ENCODE measurements at regions not wholly inside any gene's neighbourhood (a gene's known extent, or its start where the extent isn't known, plus 50 kb on each side); places are given as distances from the start of the nearest gene placed in this dataset.

- no peaks in the 10 kb centered on the region for H3K4me1 ChIP-seq
- TF ChIP-seq, protein P1, sequence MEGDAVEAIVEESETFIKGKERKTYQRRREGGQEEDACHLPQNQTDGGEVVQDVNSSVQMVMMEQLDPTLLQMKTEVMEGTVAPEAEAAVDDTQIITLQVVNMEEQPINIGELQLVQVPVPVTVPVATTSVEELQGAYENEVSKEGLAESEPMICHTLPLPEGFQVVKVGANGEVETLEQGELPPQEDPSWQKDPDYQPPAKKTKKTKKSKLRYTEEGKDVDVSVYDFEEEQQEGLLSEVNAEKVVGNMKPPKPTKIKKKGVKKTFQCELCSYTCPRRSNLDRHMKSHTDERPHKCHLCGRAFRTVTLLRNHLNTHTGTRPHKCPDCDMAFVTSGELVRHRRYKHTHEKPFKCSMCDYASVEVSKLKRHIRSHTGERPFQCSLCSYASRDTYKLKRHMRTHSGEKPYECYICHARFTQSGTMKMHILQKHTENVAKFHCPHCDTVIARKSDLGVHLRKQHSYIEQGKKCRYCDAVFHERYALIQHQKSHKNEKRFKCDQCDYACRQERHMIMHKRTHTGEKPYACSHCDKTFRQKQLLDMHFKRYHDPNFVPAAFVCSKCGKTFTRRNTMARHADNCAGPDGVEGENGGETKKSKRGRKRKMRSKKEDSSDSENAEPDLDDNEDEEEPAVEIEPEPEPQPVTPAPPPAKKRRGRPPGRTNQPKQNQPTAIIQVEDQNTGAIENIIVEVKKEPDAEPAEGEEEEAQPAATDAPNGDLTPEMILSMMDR (IDR thresholded peaks at IDR 0.05), result no peak
- no peak for DNase-seq (ENCODE audit: low spot score in 2 of 2)
- H3K9me3 ChIP-seq, result no peaks in the 10 kb centered on the region
- no peaks in the 10 kb centered on the region for H3K27me3 ChIP-seq
- H3K4me3 ChIP-seq, result no peak overlapping the region
- H3K36me3 ChIP-seq, result no peaks in the 10 kb centered on the region
- intact Hi-C loops (cut with DNase I), result no loop called here
- H3K27ac ChIP-seq, result no peak overlapping the region
Observed at GRCh38 chr5:179487145-179487544, 63.2 kb upstream of the RUFY1 start.

DNA sequence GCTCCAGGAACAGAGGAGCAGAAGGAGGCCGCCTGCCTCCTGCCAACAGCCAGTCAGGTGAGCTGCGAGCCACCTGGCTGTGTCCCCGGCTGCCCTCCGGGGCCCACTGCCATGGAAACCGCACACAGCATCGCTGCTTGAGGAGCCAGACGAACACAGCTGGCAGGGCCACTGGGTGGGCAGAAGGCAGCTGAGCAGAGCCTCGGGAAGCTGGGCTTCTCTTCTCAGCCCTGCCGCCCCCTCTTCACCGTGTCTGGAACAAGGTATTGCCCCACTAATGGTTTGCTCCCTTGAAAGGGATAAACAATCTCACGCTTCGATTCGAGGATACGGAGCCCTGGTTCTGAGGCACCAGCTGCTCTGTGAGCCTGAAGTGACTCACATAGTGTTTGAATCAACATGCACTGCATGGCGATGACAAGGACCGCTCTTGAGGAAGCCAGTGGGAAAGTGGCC, 63.7 kb upstream of the RUFY1 start:
- no peaks in the 10 kb centered on the region for H3K9me3 ChIP-seq
- intact Hi-C loops (cut with DNase I), result no loop called here
- H3K27me3 ChIP-seq, result no peaks in the 10 kb centered on the region
- DNase-seq (ENCODE audit: low spot score in 2 of 2), result no peak
- no peaks in the 10 kb centered on the region for H3K4me1 ChIP-seq
- no peak overlapping the region for H3K27ac ChIP-seq
- TF ChIP-seq, protein P1 (IDR thresholded peaks at IDR 0.05), result no peak
- H3K4me3 ChIP-seq, result no peak overlapping the region
- H3K36me3 ChIP-seq, result no peaks in the 10 kb centered on the region

- no peak for DNase-seq (ENCODE audit: low spot score in 2 of 2)
- Histone ChIP-seq H3K4me1 (no peaks in the 10 kb centered on the region), H3K27ac (no peak overlapping the region), H3K4me3 (no peak overlapping the region), H3K36me3 (no peaks in the 10 kb centered on the region), H3K27me3 (no peaks in the 10 kb centered on the region), H3K9me3 (no peaks in the 10 kb centered on the region)
- intact Hi-C loops (cut with DNase I), result no loop called here
- TF ChIP-seq, protein P1 (IDR thresholded peaks at IDR 0.05), result no peak
Observed at GRCh38 chr5:179485845-179486575, 64.3 kb upstream of the RUFY1 start.

DNA sequence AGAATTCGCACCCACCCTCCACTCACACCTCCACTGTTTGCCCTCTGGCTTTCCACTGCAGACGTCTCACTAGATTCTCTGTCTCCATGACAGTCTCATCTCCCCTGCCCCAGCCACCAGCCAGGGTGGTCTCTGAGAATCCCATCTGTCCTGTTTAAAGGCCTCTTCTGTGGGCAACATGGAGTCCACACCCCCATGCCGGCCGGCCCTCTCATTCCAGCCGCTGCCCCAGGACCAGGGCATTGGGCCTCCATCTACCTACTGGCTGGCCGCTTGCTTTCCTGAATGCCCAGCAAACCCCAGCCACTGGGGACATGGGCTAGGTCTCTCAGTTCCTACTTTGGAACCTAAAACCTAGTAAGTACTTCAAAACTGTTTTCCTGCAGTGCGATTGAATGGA, 65.6 kb upstream of the RUFY1 start:
- TF ChIP-seq, protein P1 (IDR thresholded peaks at IDR 0.05), result no peak
- no peaks in the 10 kb centered on the region for H3K4me1 ChIP-seq
- intact Hi-C loops (cut with DNase I), result no loop called here
- H3K4me3 ChIP-seq, result no peak overlapping the region
- DNase-seq (ENCODE audit: low spot score in 2 of 2), result no peak
- H3K9me3 ChIP-seq, result peaks cover 0 to 5% of the 10 kb centered on the region in 2 donors
- no peaks in the 10 kb centered on the region for H3K36me3 ChIP-seq
- H3K27me3 ChIP-seq, result no peaks in the 10 kb centered on the region
- H3K27ac ChIP-seq, result no peak overlapping the region

DNA sequence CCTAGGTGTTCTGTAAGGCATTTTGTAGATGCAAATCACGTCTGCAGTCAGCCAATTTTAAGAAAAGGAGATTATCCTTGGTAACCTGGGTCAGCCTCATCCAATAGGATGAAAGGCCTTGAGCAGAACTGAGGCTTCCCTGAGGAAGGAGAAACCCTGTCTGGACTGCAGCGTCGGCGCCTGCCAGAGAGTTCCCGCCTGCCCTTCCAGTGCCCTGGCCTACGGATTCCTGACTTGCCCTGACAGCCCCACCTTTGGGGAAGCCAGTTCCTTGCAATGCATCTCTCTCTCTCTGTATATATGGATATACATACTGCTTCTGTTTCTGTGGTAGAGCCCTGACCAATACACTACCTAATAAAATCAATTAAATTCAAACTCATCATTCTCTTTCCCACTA, 66.2 kb upstream of the RUFY1 start:
- DNase-seq (ENCODE audit: low spot score in 2 of 2), result no peak
- Histone ChIP-seq H3K4me3 (no peak overlapping the region), H3K27ac (no peak overlapping the region), H3K27me3 (no peaks in the 10 kb centered on the region), H3K4me1 (no peaks in the 10 kb centered on the region), H3K36me3 (no peaks in the 10 kb centered on the region), H3K9me3 (peaks cover 0 to 5% of the 10 kb centered on the region in 2 donors)
- TF ChIP-seq, protein P1 (IDR thresholded peaks at IDR 0.05), result no peak
- intact Hi-C loops (cut with DNase I), result no loop called here
